ACHN (cell line): ENCODE measurements at regions not wholly inside any gene's neighbourhood (a gene's known extent, or its start where the extent isn't known, plus 50 kb on each side); places are given as distances from the start of the nearest gene placed in this dataset.

ENCODE experiments used
- DNase-seq: peaks from one replicate; pipeline ENCODE4 v3.0.0-alpha.2; 2015
- in situ Hi-C: cut with HindIII; loops from 2 replicates; pipeline ENCODE4 v1.10.0; 2017; ENCODE audit warnings: low sequenced_read_pairs, low pct_ligation_motif_present, low pct_unique_long_range_greater_than_20kb

DNA sequence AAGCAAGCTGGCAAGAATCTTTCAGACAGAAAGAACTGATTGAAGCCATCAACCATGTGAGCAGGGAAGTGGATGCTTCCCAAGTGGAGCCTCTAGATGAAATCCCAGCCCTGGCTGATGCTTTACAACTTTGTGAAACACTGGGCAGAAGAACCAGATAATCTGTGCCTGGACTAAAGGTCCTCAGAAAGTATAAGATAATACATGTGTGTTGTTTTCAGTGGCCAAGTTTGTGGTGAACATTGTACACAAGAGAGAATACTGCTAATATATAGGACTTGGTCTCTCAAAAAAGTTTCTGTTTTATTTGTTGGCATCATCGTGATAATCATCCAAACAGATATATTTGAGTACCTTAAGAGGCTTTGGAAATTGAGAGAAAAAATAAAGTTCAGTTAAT, 1367.8 kb upstream of the IGFBP7 start:
- DNase-seq: no peak
- in situ Hi-C loops: no loop called here

GRCh38 chr4:58477513-58477912, 1367.3 kb upstream of the IGFBP7 start:
- in situ Hi-C loops: no loop called here
- no peak for DNase-seq

DNA sequence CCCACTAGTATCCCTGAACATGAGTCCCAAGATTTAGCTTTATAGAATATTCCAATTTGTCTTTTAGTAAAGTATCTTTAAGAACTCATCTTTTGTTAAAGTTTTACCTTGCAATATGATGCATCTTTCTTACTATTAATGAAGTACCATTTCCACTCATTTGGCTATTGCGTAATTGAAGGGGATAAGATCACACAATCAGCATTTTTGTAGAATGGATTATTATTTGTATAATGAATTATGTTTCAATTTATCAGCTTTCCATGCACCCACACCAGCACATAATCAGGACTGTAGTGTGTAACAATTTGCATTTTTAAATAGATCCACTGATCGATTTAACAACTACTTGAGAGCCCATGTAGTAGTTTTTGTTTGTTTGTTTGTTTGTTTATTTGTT, 1364.9 kb upstream of the IGFBP7 start:
- in situ Hi-C loops: no loop called here
- no peak for DNase-seq

GRCh38 chr4:58465031-58465430, 1354.8 kb upstream of the IGFBP7 start:
- DNase-seq: no peak
- in situ Hi-C loops: no loop called here

DNA sequence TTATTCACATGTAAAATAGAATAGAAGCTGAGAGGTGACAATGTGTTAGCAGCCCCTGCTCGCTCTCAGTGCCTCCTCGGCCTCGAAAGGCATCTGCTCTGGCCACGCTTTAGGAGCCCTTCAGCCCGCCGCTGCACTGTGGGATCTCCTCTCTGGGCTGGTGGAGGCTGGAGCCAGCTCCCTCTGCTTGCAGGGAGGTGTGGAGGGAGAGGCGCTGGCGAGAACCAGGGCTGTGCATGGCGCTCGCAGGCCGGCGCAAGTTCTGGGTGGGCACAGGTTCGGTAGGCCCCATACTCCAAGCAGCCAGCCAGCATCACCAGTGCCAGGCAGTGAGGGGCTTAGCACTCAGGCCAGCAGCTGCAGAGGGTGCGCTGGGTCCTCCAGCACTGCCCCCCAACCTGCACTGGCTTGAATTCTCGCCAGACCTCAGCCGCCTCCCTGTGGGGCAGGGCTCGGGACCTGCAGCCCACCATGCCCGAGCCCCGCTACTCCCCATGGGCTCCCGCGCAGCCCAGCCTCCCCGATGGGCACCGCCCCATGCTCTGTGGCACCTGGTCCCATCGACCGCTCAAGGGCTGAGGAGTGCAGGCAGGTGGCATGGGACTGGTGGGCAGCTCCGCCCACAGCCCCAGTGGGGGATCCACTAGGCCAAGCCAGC, 1346.7 kb upstream of the IGFBP7 start:
- in situ Hi-C loops: no loop called here
- DNase-seq: no peak

DNA sequence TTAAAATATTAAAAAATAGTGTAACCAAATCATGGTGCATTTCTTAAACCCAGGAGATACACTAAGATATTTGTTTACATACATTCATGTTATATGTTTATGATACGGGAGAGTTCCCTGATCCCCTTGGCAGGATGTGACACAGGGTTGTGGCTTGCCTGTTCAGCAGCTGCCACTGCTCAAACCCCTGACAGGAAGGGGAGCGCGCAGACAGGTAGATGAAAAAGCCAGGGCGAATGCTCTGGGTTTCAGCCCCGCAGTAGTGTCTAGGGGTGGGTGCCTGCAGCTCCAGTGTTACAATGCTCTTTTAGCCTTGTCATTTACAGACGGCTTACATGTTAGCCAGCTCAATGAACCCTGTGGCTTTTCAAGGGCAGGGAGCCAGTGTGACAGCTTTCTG, 1343.8 kb upstream of the IGFBP7 start:
- in situ Hi-C loops: no loop called here
- no peak for DNase-seq

DNA sequence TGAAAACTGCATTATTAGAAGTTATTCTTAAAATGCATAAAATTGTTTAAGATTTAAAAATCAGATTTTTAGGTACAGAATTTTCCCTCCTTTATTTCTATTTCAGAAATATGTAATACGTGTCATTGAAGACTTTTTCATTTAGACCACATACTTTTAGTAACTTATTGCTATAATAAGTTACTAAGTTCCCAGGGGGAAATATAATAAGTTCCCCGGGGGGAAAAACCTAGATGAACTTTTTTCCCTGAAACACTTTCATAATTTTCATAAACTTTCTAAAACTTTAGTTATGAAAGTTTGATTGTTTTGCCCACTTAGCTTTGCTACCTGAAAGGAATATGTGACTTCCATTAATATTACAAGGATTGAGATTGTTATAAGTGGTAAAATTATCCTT, 1341.5 kb upstream of the IGFBP7 start:
- DNase-seq: no peak
- in situ Hi-C loops: no loop called here

GRCh38 chr4:58435871-58436270, 1325.7 kb upstream of the IGFBP7 start:
- DNase-seq: no peak
- in situ Hi-C loops: no loop called here

DNA sequence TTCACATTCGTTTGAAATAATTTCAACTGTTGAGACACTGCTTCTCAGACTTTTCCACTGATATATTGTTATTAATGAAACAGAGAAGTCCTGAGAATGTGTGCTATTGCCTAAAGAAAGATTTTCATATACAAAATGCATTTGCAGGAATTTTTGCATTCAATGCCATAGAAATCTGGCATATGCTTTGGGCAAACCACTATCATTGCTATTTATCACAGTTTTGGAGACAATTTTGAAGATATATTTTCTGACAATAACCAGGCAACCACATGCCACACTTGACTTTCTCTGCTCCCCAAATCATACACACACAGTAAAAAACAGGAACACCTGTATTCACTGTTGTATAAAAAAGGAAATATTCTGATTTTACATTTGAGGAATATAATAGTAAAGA, 1303.7 kb upstream of the IGFBP7 start:
- in situ Hi-C loops: no loop called here
- DNase-seq: no peak

- in situ Hi-C loops: no loop called here
- no peak for DNase-seq
Measured at GRCh38 chr4:58411904-58412303, 1301.7 kb upstream of the IGFBP7 start.

DNA sequence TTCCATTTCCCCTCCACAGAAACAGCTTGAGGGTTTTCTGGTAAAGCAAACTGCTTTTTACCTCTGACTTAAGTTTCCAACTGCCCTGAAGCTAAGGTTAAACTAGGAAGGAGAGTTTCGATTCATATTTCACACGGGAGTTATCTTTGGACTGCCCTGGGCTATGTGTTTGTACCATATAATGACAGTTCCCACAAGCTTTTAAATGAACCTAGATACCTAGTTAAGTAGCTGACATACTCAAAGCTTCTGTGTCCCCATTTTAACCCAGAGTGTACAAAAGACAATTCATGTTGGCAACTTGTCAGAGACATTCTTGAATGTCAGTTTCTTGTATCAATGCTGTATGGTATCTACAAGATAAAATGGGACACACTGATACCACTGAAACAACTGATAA, 1296.6 kb upstream of the IGFBP7 start:
- in situ Hi-C loops: no loop called here
- no peak for DNase-seq

GRCh38 chr4:58368221-58368620, 1258.0 kb upstream of the IGFBP7 start:
- in situ Hi-C loops: no loop called here
- no peak for DNase-seq

- DNase-seq: no peak
- in situ Hi-C loops: no loop called here
Measured at GRCh38 chr4:58360354-58361133, 1250.4 kb upstream of the IGFBP7 start.

GRCh38 chr4:58359590-58359989, 1249.4 kb upstream of the IGFBP7 start:
- in situ Hi-C loops: no loop called here
- no peak for DNase-seq

- no peak for DNase-seq
- in situ Hi-C loops: no loop called here
Measured at GRCh38 chr4:58357947-58358346, 1247.8 kb upstream of the IGFBP7 start.

DNA sequence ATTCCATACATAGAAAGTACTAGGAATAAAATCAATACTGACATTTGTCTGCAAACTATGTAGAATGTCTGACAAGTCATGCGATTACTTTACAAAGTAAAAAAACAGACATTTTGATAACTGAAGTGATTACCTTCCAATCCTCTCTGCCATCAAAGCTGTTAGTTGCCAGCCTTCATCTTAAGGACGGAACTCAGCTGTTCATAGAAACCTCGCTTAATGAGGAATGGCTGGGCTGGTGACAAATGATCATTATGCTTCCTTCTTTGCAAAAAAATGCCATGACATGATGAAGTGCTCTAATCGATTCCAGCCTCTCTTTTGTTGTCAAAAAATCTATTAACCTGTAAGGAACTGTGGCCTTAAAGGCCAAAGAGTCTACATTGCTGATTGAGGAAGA, 1214.9 kb upstream of the IGFBP7 start:
- DNase-seq: no peak
- in situ Hi-C loops: no loop called here

- no peak for DNase-seq
- in situ Hi-C loops: no loop called here
Measured at GRCh38 chr4:58313444-58313843, 1203.3 kb upstream of the IGFBP7 start.

GRCh38 chr4:58303456-58303855, 1193.3 kb upstream of the IGFBP7 start:
- in situ Hi-C loops: no loop called here
- no peak for DNase-seq

GRCh38 chr4:58301376-58301999, 1191.3 kb upstream of the IGFBP7 start:
- no peak for DNase-seq
- in situ Hi-C loops: no loop called here

- in situ Hi-C loops: no loop called here
- no peak for DNase-seq
Measured at GRCh38 chr4:58286335-58286734, 1176.2 kb upstream of the IGFBP7 start.
